ENCODE measurements at regions not wholly inside any gene's neighbourhood (a gene's known extent, or its start where the extent isn't known, plus 50 kb on each side); places are given as distances from the start of the nearest gene placed in this dataset.

DNA sequence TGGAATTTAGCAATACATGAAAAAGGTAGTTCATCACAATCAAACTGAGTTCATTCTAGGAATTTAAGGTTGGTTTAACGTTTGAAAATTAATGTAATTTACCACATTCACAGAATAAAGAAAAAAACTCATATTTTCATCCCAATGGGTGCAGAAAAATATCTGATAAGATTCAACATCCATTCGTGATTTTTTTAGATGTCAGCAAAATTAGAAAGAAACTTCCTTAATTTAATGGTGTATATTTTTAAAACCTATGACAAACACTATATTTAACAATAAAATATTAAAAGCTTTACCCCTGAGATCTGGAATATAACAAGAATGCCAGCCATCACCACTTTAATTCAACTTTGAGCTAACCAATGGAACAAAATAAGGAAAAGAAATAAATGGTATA, 208.7 kb upstream of the CHAC2 start:
- TF ChIP-seq, protein P1, sequence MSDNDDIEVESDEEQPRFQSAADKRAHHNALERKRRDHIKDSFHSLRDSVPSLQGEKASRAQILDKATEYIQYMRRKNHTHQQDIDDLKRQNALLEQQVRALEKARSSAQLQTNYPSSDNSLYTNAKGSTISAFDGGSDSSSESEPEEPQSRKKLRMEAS (IDR thresholded peaks at IDR 0.05; ENCODE audit: low read depth, low read length), result no peak
- TF ChIP-seq, protein P2, sequence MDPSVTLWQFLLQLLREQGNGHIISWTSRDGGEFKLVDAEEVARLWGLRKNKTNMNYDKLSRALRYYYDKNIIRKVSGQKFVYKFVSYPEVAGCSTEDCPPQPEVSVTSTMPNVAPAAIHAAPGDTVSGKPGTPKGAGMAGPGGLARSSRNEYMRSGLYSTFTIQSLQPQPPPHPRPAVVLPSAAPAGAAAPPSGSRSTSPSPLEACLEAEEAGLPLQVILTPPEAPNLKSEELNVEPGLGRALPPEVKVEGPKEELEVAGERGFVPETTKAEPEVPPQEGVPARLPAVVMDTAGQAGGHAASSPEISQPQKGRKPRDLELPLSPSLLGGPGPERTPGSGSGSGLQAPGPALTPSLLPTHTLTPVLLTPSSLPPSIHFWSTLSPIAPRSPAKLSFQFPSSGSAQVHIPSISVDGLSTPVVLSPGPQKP (IDR thresholded peaks at IDR 0.05; ENCODE audit: low read depth, low read length), result no peak
- no peak for TF ChIP-seq POLR2AphosphoS5 (IDR thresholded peaks at IDR 0.05; ENCODE audit: low read length)
- TF ChIP-seq, protein P3, sequence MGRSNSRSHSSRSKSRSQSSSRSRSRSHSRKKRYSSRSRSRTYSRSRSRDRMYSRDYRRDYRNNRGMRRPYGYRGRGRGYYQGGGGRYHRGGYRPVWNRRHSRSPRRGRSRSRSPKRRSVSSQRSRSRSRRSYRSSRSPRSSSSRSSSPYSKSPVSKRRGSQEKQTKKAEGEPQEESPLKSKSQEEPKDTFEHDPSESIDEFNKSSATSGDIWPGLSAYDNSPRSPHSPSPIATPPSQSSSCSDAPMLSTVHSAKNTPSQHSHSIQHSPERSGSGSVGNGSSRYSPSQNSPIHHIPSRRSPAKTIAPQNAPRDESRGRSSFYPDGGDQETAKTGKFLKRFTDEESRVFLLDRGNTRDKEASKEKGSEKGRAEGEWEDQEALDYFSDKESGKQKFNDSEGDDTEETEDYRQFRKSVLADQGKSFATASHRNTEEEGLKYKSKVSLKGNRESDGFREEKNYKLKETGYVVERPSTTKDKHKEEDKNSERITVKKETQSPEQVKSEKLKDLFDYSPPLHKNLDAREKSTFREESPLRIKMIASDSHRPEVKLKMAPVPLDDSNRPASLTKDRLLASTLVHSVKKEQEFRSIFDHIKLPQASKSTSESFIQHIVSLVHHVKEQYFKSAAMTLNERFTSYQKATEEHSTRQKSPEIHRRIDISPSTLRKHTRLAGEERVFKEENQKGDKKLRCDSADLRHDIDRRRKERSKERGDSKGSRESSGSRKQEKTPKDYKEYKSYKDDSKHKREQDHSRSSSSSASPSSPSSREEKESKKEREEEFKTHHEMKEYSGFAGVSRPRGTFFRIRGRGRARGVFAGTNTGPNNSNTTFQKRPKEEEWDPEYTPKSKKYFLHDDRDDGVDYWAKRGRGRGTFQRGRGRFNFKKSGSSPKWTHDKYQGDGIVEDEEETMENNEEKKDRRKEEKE (IDR thresholded peaks at IDR 0.05), result no peak
- no peak for TF ChIP-seq SUPT20H (IDR thresholded peaks at IDR 0.05; ENCODE audit: borderline replicate concordance, control insufficient read depth, low read depth, low read length)
- TF ChIP-seq ETV6 (conservative IDR thresholded peaks at IDR 0.05 in 1 of 2, IDR thresholded peaks at IDR 0.05 in 1 of 2; ENCODE audit: borderline replicate concordance in 1 of 2, low read depth in 1 of 2), result no peak
- no peak for TF ChIP-seq CHD4 (IDR thresholded peaks at IDR 0.05)
